Heart left ventricle (tissue), 13 donors: ENCODE measurements at regions not wholly inside any gene's neighbourhood (a gene's known extent, or its start where the extent isn't known, plus 50 kb on each side); places are given as distances from the start of the nearest gene placed in this dataset.

Experiments used
- POLR2A ChIP-seq, 2 donors: fragments of 450-650 bp; IDR thresholded peaks; one replicate each; pipeline ENCODE4 v1.6.1; 2017; ENCODE audit warnings: antibody characterized with exemption in 2 of 2, mild to moderate bottlenecking in 2 of 2, moderate library complexity in 2 of 2
- TF ChIP-seq, protein P1 (sequence below), 12 donors: fragments of 200-600 bp; sonication (generic) in 4 of 12; IDR thresholded peaks; one replicate each; pipeline versions ENCODE4 v1.5.0 to v1.8.0; 2018 to 2022; ENCODE audit warnings: antibody characterized with exemption in 12 of 12, mild to moderate bottlenecking in 5 of 12
- donor health status: ischemic (EF 13 %, LVEDD 7.1; RV severe dilation, severe dysfunction).
- donor health status: DM: no; HTN: yes; CAD: no.
- donor health status: DM: no; HTN: no; CAD: no.
- donor health status: ischemic (EF 25% LVEDD 6.9; RV normal size, moderate dysfunction).
- donor health status: ischemic (EF 25% LVEDD 5.7; RV mildly dilated, moderate dysfunction).
- donor health status: ischemic (EF 35%, LVEDD 5.7; RV mildly dilated, moderate dysfunction).
- donor health status: nonischemic (EF 11% LVEDD 7.7; RV severe dilation, severe dysfunction).
- donor health status: DM: yes; HTN: yes; CAD: no.
- donor health status: PGD.
- donor health status: ischemic (EF 29% LVEDD 5.4; RV normal size, mild dysfunction).
- donor health status: nonischemic (EF 23%, LVEDD 6.1; RV moderate dilation, normal function).

DNA sequence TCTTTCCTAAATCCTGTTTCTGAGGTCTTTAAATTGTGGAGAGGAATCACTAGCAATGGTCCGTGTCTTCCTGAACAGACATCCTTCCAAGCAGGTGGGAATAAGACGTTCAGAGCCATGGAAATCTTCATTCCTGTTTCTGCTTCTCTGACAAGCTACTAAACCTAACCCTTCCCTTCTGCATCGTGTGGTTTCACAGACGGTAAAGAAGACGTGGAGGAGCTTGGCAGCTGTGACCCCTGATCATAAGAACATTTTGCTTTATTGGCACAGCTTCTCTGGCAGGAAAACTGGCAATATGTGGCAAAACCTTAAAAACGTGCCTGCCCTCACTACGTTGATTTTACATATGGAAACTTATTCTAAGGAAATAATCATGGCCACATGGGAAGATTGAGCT is 63.0 kb upstream of the LOXL4 start:
- TF ChIP-seq, protein P1, sequence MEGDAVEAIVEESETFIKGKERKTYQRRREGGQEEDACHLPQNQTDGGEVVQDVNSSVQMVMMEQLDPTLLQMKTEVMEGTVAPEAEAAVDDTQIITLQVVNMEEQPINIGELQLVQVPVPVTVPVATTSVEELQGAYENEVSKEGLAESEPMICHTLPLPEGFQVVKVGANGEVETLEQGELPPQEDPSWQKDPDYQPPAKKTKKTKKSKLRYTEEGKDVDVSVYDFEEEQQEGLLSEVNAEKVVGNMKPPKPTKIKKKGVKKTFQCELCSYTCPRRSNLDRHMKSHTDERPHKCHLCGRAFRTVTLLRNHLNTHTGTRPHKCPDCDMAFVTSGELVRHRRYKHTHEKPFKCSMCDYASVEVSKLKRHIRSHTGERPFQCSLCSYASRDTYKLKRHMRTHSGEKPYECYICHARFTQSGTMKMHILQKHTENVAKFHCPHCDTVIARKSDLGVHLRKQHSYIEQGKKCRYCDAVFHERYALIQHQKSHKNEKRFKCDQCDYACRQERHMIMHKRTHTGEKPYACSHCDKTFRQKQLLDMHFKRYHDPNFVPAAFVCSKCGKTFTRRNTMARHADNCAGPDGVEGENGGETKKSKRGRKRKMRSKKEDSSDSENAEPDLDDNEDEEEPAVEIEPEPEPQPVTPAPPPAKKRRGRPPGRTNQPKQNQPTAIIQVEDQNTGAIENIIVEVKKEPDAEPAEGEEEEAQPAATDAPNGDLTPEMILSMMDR (IDR thresholded peaks at IDR 0.05), result no peak
- TF ChIP-seq POLR2A (IDR thresholded peaks at IDR 0.05), result no peak
